Neural cell (in vitro differentiated cells): ENCODE measurements at regions not wholly inside any gene's neighbourhood (a gene's known extent, or its start where the extent isn't known, plus 50 kb on each side); places are given as distances from the start of the nearest gene placed in this dataset.

ENCODE experiments used
- CTCF ChIP-seq: fragments of 450-650 bp; IDR thresholded peaks from 2 replicates; pipeline ENCODE4 v1.5.1; 2014; ENCODE audit warnings: antibody characterized with exemption, mild to moderate bottlenecking, moderate library complexity; ENCODE audit not compliant: poor library complexity, severe bottlenecking
- EZH2 ChIP-seq: fragments of 200-600, 300-800 bp; shearing (Covaris generic), sonication (generic); IDR thresholded peaks from 2 replicates; pipeline ENCODE4 v1.6.1; 2014; ENCODE audit warnings: antibody characterized with exemption, low read length, borderline replicate concordance, mild to moderate bottlenecking; ENCODE audit not compliant: insufficient read depth, poor library complexity, severe bottlenecking
- MXI1 ChIP-seq: fragments of 450-650 bp; conservative IDR thresholded peaks from 2 replicates; pipeline ENCODE4 v1.6.1; 2014; ENCODE audit warnings: antibody characterized with exemption, mild to moderate bottlenecking; ENCODE audit not compliant: poor library complexity, severe bottlenecking
- POLR2AphosphoS5 ChIP-seq: IDR thresholded peaks from 2 replicates; pipeline ENCODE4 v1.6.1; 2012
- RAD21 ChIP-seq: fragments of 450-650 bp; conservative IDR thresholded peaks from 2 replicates; pipeline ENCODE4 v1.6.1; 2014; ENCODE audit warnings: antibody characterized with exemption, mild to moderate bottlenecking, moderate library complexity
- REST ChIP-seq: IDR thresholded peaks from 2 replicates; pipeline ENCODE4 v1.6.1; 2012; ENCODE audit warnings: borderline replicate concordance
- TAF1 ChIP-seq: IDR thresholded peaks from 2 replicates; pipeline ENCODE4 v1.6.1; 2012; ENCODE audit warnings: low read depth

GRCh38 chr7:13411151-13411550 lies 578.3 kb downstream of the ETV1 start:
- TF ChIP-seq EZH2 (no peak), POLR2AphosphoS5 (no peak), RAD21 (no peak), TAF1 (no peak), MXI1 (no peak), REST (no peak), CTCF (no peak)
